ENCODE measurements at regions not wholly inside any gene's neighbourhood (a gene's known extent, or its start where the extent isn't known, plus 50 kb on each side); places are given as distances from the start of the nearest gene placed in this dataset.
A peak's percentile ranks its signal among the peaks of the same experiment; 100 is the strongest.

- DNase-seq (ENCODE audit: low spot score in 2 of 2): no peak
- Histone ChIP-seq H3K36me3 (no peaks in the 10 kb centered on the region), H3K4me3 (no peak overlapping the region), H3K27me3 (no peaks in the 10 kb centered on the region), H3K4me1 (no peaks in the 10 kb centered on the region), H3K9me3 (no peaks in the 10 kb centered on the region), H3K27ac (no peak overlapping the region)
- 80 to 93% methylated on average over 2 of the region's 2 CpGs for WGBS, 2 donors
- no peak for TF ChIP-seq POLR2A (IDR thresholded peaks at IDR 0.05)
- TF ChIP-seq CTCF (IDR thresholded peaks at IDR 0.05): no peak
- TF ChIP-seq EP300 (IDR thresholded peaks at IDR 0.05): no peak
These were observed 149.5 kb downstream of the CCNG2 start for GRCh38 chr4:77306496-77306895.

GRCh38 chr4:77308843-77309242 lies 151.8 kb downstream of the CCNG2 start:
- Histone ChIP-seq H3K4me1 (no peaks in the 10 kb centered on the region), H3K36me3 (no peaks in the 10 kb centered on the region), H3K27ac (no peak overlapping the region), H3K4me3 (no peak overlapping the region), H3K27me3 (no peaks in the 10 kb centered on the region), H3K9me3 (no peaks in the 10 kb centered on the region)
- WGBS, 2 donors: 15 to 22% methylated on average over 1 of the region's 1 CpG
- TF ChIP-seq EP300 (IDR thresholded peaks at IDR 0.05) (no peak), CTCF (IDR thresholded peaks at IDR 0.05) (peak in 1 of 5 experiments; percentile 19), POLR2A (IDR thresholded peaks at IDR 0.05) (no peak)
- no peak for DNase-seq (ENCODE audit: low spot score in 2 of 2)

- WGBS, 2 donors: 81 to 84% methylated on average over 2 of the region's 2 CpGs
- no peak for DNase-seq (ENCODE audit: low spot score in 2 of 2)
- Histone ChIP-seq H3K27me3 (no peaks in the 10 kb centered on the region), H3K36me3 (no peaks in the 10 kb centered on the region), H3K4me3 (no peak overlapping the region), H3K9me3 (no peaks in the 10 kb centered on the region), H3K27ac (no peak overlapping the region), H3K4me1 (no peaks in the 10 kb centered on the region)
- TF ChIP-seq POLR2A (IDR thresholded peaks at IDR 0.05): no peak
- TF ChIP-seq EP300 (IDR thresholded peaks at IDR 0.05): no peak
- no peak for TF ChIP-seq CTCF (IDR thresholded peaks at IDR 0.05)
These were observed 152.5 kb downstream of the CCNG2 start for GRCh38 chr4:77309496-77309895.

- DNase-seq (ENCODE audit: low spot score in 2 of 2): no peak
- 22 to 32% methylated on average over 3 of the region's 3 CpGs for WGBS, 2 donors
- Histone ChIP-seq H3K36me3 (no peaks in the 10 kb centered on the region), H3K4me3 (no peak overlapping the region), H3K27ac (no peak overlapping the region), H3K27me3 (no peaks in the 10 kb centered on the region), H3K9me3 (no peaks in the 10 kb centered on the region), H3K4me1 (no peaks in the 10 kb centered on the region)
- TF ChIP-seq POLR2A (IDR thresholded peaks at IDR 0.05) (no peak), CTCF (IDR thresholded peaks at IDR 0.05) (no peak), EP300 (IDR thresholded peaks at IDR 0.05) (no peak)
These were observed 153.9 kb downstream of the CCNG2 start for GRCh38 chr4:77310931-77311330.

- DNase-seq (ENCODE audit: low spot score in 2 of 2): no peak
- Histone ChIP-seq H3K36me3 (no peaks in the 10 kb centered on the region), H3K27ac (no peak overlapping the region), H3K4me3 (no peak overlapping the region), H3K9me3 (peaks cover 0 to 8% (median 0%) of the 10 kb centered on the region in 4 donors), H3K27me3 (no peaks in the 10 kb centered on the region), H3K4me1 (no peaks in the 10 kb centered on the region)
- no peak for TF ChIP-seq POLR2A (IDR thresholded peaks at IDR 0.05)
- TF ChIP-seq EP300 (IDR thresholded peaks at IDR 0.05): no peak
- no peak for TF ChIP-seq CTCF (IDR thresholded peaks at IDR 0.05)
- WGBS, 2 donors: 82 to 87% methylated on average over 4 of the region's 4 CpGs
These were observed 157.7 kb downstream of the CCNG2 start for GRCh38 chr4:77314697-77315096.
